ENCODE measurements at regions not wholly inside any gene's neighbourhood (a gene's known extent, or its start where the extent isn't known, plus 50 kb on each side); places are given as distances from the start of the nearest gene placed in this dataset.
A peak's percentile ranks its signal among the peaks of the same experiment; 100 is the strongest.

- TF ChIP-seq CTCF (conservative IDR thresholded peaks at IDR 0.05; ENCODE audit: low read depth in 2 of 2) (no peak), ZNF114 (CRISPR knock-in tag; IDR thresholded peaks at IDR 0.05) (no peak)
Measured at GRCh38 chr20:34177052-34177451, 64.2 kb upstream of the ASIP start (continued).

- Histone ChIP-seq H3F3A (replicated peaks; ENCODE audit: low read depth) (no peaks in the 10 kb centered on the region), H3K4me2 (no peak overlapping the region), H3K27ac (ENCODE audit: low read depth) (no peak overlapping the region), H3K4me3 (no peak overlapping the region), H4K20me1 (replicated peaks; ENCODE audit: insufficient read depth) (no peaks in the 10 kb centered on the region), H3K36me3 (ENCODE audit: insufficient read depth) (no peaks in the 10 kb centered on the region), H3K27me3 (ENCODE audit: insufficient read depth) (no peaks in the 10 kb centered on the region), H2AFZ (no peak overlapping the region), H3K79me2 (replicated peaks; ENCODE audit: insufficient read depth) (no peaks in the 10 kb centered on the region), H3K4me1 (ENCODE audit: insufficient read depth) (peaks cover 12% of the 10 kb centered on the region), H3K9me2 (ENCODE audit: insufficient read depth) (no peaks in the 10 kb centered on the region)
- Mint-ChIP-seq H3K36me3 (ENCODE audit: low read depth) (no peaks in the 10 kb centered on the region), H3K27ac (no peak overlapping the region), H3K4me1 (peaks cover 16% of the 10 kb centered on the region), H3K4me3 (no peak overlapping the region), H3K9me3 (no peaks in the 10 kb centered on the region), H3K27me3 (ENCODE audit: insufficient read depth, low read depth, poor library complexity) (peaks cover 2% of the 10 kb centered on the region)
- DNase-seq (ENCODE audit: low spot score) (no peak), ATAC-seq (no peak)
- TF ChIP-seq NANOG (IDR thresholded peaks at IDR 0.05; ENCODE audit: borderline replicate concordance): no peak
- no peak for TF ChIP-seq ZNF114 (CRISPR knock-in tag; IDR thresholded peaks at IDR 0.05)
- TF ChIP-seq EZH2 (IDR thresholded peaks at IDR 0.05; ENCODE audit: low read depth, unreplicated experiment): no peak
- no peak for TF ChIP-seq REST (IDR thresholded peaks at IDR 0.05; ENCODE audit: unreplicated experiment)
Measured at GRCh38 chr20:34179637-34180360, 61.4 kb upstream of the ASIP start.

GRCh38 chr20:34180460-34181120 is 60.6 kb upstream of the ASIP start:
- Histone ChIP-seq H3K4me3 (no peak overlapping the region), H3F3A (replicated peaks; ENCODE audit: low read depth) (no peaks in the 10 kb centered on the region), H4K20me1 (replicated peaks; ENCODE audit: insufficient read depth) (no peaks in the 10 kb centered on the region), H3K4me1 (ENCODE audit: insufficient read depth) (peaks cover 12% of the 10 kb centered on the region), H3K36me3 (ENCODE audit: insufficient read depth) (no peaks in the 10 kb centered on the region), H3K79me2 (replicated peaks; ENCODE audit: insufficient read depth) (no peaks in the 10 kb centered on the region), H3K27ac (ENCODE audit: low read depth) (no peak overlapping the region), H3K27me3 (ENCODE audit: insufficient read depth) (no peaks in the 10 kb centered on the region), H3K9me2 (ENCODE audit: insufficient read depth) (no peaks in the 10 kb centered on the region), H3K4me2 (no peak overlapping the region), H2AFZ (no peak overlapping the region)
- TF ChIP-seq ZNF331 (CRISPR knock-in tag; IDR thresholded peaks at IDR 0.05; ENCODE audit: low read depth) (no peak), ETS1 (IDR thresholded peaks at IDR 0.05) (no peak), JUNB (IDR thresholded peaks at IDR 0.05; ENCODE audit: unreplicated experiment) (no peak), POLR2AphosphoS5 (IDR thresholded peaks at IDR 0.05; ENCODE audit: low read depth) (no peak), NANOG (IDR thresholded peaks at IDR 0.05; ENCODE audit: borderline replicate concordance) (no peak)
- ATAC-seq (no peak), DNase-seq (ENCODE audit: low spot score) (peak; percentile 17)
- Mint-ChIP-seq H3K4me1 (peaks cover 16% of the 10 kb centered on the region), H3K4me3 (no peak overlapping the region), H3K27me3 (ENCODE audit: insufficient read depth, low read depth, poor library complexity) (peaks cover 2% of the 10 kb centered on the region), H3K9me3 (no peaks in the 10 kb centered on the region), H3K36me3 (ENCODE audit: low read depth) (no peaks in the 10 kb centered on the region), H3K27ac (no peak overlapping the region)
